A549 (cell line): ENCODE measurements at regions not wholly inside any gene's neighbourhood (a gene's known extent, or its start where the extent isn't known, plus 50 kb on each side); places are given as distances from the start of the nearest gene placed in this dataset.

Source experiments
- ATAC-seq, 2 experiments: fragments of 200-7000 bp in 1 of 2; fragments of >200 bp in 1 of 2; cut with Nextera tagmentation in 1 of 2; cut with Tn5 transposase in 1 of 2; 3 replicates each; pipeline versions ENCODE4 v1.8.0 to v1.9.1; 2018 to 2020; ENCODE audit warnings: mild to moderate bottlenecking in 1 of 2, moderate library complexity in 1 of 2
- CTCF ChIA-PET: fragments of 300-600 bp; sonication (Branson Sonifier 250); formaldehyde crosslinking; extraction: SDS; loops from one replicate; lab custom pipeline; 2021; ENCODE audit warnings: antibody characterized with exemption, inconsistent platforms; lab: Yijun Ruan, JAX
- POLR2A ChIA-PET: fragments of 350-600 bp; formaldehyde crosslinking; extraction: SDS; loops from one replicate; lab custom pipeline; 2021; ENCODE audit warnings: antibody characterized with exemption, inconsistent platforms; lab: Yijun Ruan, JAX
- DNase-seq, 2 experiments: peaks; one replicate each; pipeline versions ENCODE4 v3.0.0 to v3.0.0-alpha.2; 2011 to 2016; ENCODE audit warnings: low read depth in 1 of 2, low spot score in 1 of 2
- FAIRE-seq: peaks from 2 replicates; lab custom pipeline; 2011; peaks lifted over from hg19 to GRCh38; lab: Jason Lieb, UNC
- H3K27ac ChIP-seq, 2 experiments: fragments of >200 bp; sonication (Bioruptor Twin); formaldehyde crosslinking; 3 replicates each; pipeline ENCODE4 v1.5.1; 2016 to 2017
- H3K4me1 ChIP-seq: fragments of >200 bp; sonication (Bioruptor Twin); formaldehyde crosslinking; 3 replicates; pipeline ENCODE4 v1.6.1; 2016
- H3K4me2 ChIP-seq: fragments of >200 bp; sonication (Bioruptor Twin); formaldehyde crosslinking; 3 replicates; pipeline ENCODE4 v1.6.1; 2016
- H3K4me3 ChIP-seq: fragments of >200 bp; sonication (Bioruptor Twin); formaldehyde crosslinking; 3 replicates; pipeline ENCODE4 v1.5.1; 2016
- H3K9me3 ChIP-seq: fragments of >200 bp; sonication (Bioruptor Twin); formaldehyde crosslinking; 3 replicates; pipeline ENCODE4 v1.6.1; 2016
- CBX2 ChIP-seq: fragments of 200-600 bp; sonication (generic); IDR thresholded peaks from 2 replicates; pipeline ENCODE4 v1.6.1; 2016; ENCODE audit warnings: low read depth, mild to moderate bottlenecking, borderline replicate concordance
- EHF ChIP-seq: fragments of 250-450 bp; sonication (Bioruptor Pico); IDR thresholded peaks from 2 replicates; pipeline ENCODE4 v1.5.0; 2020; ENCODE audit warnings: mild to moderate bottlenecking
- FOSB ChIP-seq: fragments of 250-450 bp; sonication (Bioruptor Pico); IDR thresholded peaks from 2 replicates; pipeline ENCODE4 v1.5.0; 2020; ENCODE audit warnings: mild to moderate bottlenecking, moderate library complexity
- HES2 ChIP-seq: fragments of >200 bp; sonication (Bioruptor Twin); formaldehyde crosslinking; IDR thresholded peaks from 2 replicates; pipeline ENCODE4 v1.6.1; 2016
- HEYL ChIP-seq: fragments of 250-450 bp; sonication (Bioruptor Pico); IDR thresholded peaks from 2 replicates; pipeline ENCODE4 v1.8.0; 2021; ENCODE audit warnings: mild to moderate bottlenecking, moderate library complexity
- HMGXB4 ChIP-seq: fragments of 250-450 bp; sonication (Bioruptor Pico); IDR thresholded peaks from 2 replicates; pipeline ENCODE4 v1.5.0; 2021; ENCODE audit warnings: mild to moderate bottlenecking, moderate library complexity, borderline replicate concordance
- HOXB13 ChIP-seq: fragments of 250-450 bp; sonication (Bioruptor Pico); IDR thresholded peaks from 2 replicates; pipeline ENCODE4 v1.5.0; 2020; ENCODE audit warnings: low read depth, mild to moderate bottlenecking, moderate library complexity
- JUN ChIP-seq, 2 experiments: fragments of >200 bp; sonication (Bioruptor Twin); formaldehyde crosslinking; IDR thresholded peaks; 2 replicates in 1 of 2; 3 replicates in 1 of 2; pipeline ENCODE4 v1.6.1; 2016 to 2017
- JUNB ChIP-seq: fragments of >200 bp; sonication (Bioruptor Twin); formaldehyde crosslinking; IDR thresholded peaks from 2 replicates; pipeline ENCODE4 v1.6.1; 2016
- MAFK ChIP-seq: fragments of 450-650 bp; IDR thresholded peaks from 2 replicates; pipeline ENCODE4 v1.6.1; 2014; ENCODE audit not compliant: partially characterized antibody
- PHF8 ChIP-seq: fragments of 200-600 bp; sonication (generic); IDR thresholded peaks from 2 replicates; pipeline ENCODE4 v1.6.1; 2016; ENCODE audit warnings: low read depth, mild to moderate bottlenecking, antibody characterized with exemption, moderate library complexity, borderline replicate concordance
- POLR2AphosphoS2 ChIP-seq: conservative IDR thresholded peaks from 2 replicates; pipeline ENCODE4 v1.6.1; 2012; ENCODE audit warnings: low read length, improper control_type of control experiment, inconsistent platforms
- RCOR1 ChIP-seq: fragments of 150-350 bp; IDR thresholded peaks from 2 replicates; pipeline ENCODE4 v1.6.1; 2014; ENCODE audit warnings: antibody characterized with exemption, low read length, low read depth
- REST ChIP-seq: fragments of 200-600 bp; sonication (generic); IDR thresholded peaks from 2 replicates; pipeline ENCODE4 v1.6.1; 2016; ENCODE audit warnings: antibody characterized with exemption, mild to moderate bottlenecking, moderate library complexity
- SMC3 ChIP-seq: fragments of >200 bp; sonication (Bioruptor Twin); formaldehyde crosslinking; IDR thresholded peaks from 3 replicates; pipeline ENCODE4 v1.6.1; 2018; ENCODE audit warnings: inconsistent platforms
- ZFP36 ChIP-seq: fragments of 450-650 bp; IDR thresholded peaks from 2 replicates; pipeline ENCODE4 v1.6.1; 2014; ENCODE audit warnings: borderline replicate concordance; ENCODE audit not compliant: partially characterized antibody
- ZNF302 ChIP-seq: fragments of 250-450 bp; sonication (Bioruptor Pico); IDR thresholded peaks from 2 replicates; pipeline ENCODE4 v1.9.0; 2021; ENCODE audit warnings: inconsistent platforms, mild to moderate bottlenecking, moderate library complexity
- WGBS: methylation state at CpG from one replicate; pipeline ENCODE4 v1.1.6; 2017; ENCODE audit errors: missing lambda C conversion rate; 5-methylcytosine and 5-hydroxymethylcytosine counted together
- TF ChIP-seq, protein P1 (sequence below): fragments of 150-350 bp; IDR thresholded peaks from 2 replicates; pipeline ENCODE4 v1.6.1; 2014; ENCODE audit warnings: low read depth, mild to moderate bottlenecking, low read length

DNA sequence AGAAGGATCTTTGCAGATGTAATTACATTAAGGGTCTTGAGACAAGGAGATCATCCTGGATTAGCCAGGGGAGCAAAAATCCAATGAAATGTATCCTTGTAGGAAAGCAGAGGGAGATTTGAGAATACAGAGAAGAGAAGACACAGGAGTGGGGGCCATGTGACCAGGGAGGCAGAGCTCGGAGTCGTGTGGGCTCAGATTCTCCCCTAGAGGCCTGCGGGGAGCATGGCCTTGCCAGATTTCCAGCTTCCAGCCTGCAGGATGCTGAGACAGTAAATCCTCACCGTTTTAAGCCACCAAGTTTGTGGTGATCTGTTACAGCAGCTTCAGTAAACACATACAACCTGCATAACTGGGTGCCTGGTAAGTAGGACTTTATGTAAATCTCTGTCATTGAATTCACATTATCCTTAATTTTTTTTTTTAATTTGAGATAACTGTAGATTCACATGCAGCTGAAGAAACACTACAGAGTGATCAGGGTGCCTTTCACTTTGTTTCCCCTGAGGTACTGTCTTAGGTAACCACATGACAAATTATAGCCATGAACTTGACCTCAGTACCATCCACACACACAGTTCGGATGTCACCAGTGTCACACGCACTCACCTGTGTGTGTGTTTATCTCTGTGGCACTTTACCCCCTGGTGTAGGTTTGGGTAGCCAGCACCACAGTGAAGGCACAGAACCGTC is 138.4 kb upstream of the HDAC4 start:
- TF ChIP-seq POLR2AphosphoS2 = no peak
- no peak for TF ChIP-seq JUN (IDR thresholded peaks at IDR 0.05)
- no peak for TF ChIP-seq SMC3
- no peak for TF ChIP-seq REST
- no peak for TF ChIP-seq RCOR1
- TF ChIP-seq HES2 = no peak
- no peak for TF ChIP-seq JUNB
- no peak for TF ChIP-seq ZFP36
- TF ChIP-seq EHF = no peak
- no peak for TF ChIP-seq HEYL
- TF ChIP-seq HOXB13 (CRISPR knock-in tag) = no peak
- no peak for TF ChIP-seq FOSB
- TF ChIP-seq PHF8 = no peak
- TF ChIP-seq, protein P1, sequence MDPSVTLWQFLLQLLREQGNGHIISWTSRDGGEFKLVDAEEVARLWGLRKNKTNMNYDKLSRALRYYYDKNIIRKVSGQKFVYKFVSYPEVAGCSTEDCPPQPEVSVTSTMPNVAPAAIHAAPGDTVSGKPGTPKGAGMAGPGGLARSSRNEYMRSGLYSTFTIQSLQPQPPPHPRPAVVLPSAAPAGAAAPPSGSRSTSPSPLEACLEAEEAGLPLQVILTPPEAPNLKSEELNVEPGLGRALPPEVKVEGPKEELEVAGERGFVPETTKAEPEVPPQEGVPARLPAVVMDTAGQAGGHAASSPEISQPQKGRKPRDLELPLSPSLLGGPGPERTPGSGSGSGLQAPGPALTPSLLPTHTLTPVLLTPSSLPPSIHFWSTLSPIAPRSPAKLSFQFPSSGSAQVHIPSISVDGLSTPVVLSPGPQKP = no peak
- no peak for TF ChIP-seq CBX2
- no peak for TF ChIP-seq HMGXB4 (CRISPR knock-in tag)
- TF ChIP-seq, all 56 proteins: peak for 0
- no peak overlapping the region for H3K4me2 ChIP-seq
- DNase-seq (no peak), ATAC-seq (peak; percentile 62 to 63; a peak in 2 of 6 replicates), FAIRE-seq (no peak)
- H3K9me3 ChIP-seq = peaks cover 8% of the 10 kb centered on the region; the same call in 2 of the 3 replicates
- WGBS = 32% methylated on average over 7 of the region's 7 CpGs
- ChIA-PET POLR2A (no interaction called here), CTCF (interaction anchor here (0.8 kb wide), 1 partner anchor 10 kb away, joined by 3 read pairs; no protein-coding TSS in a partner anchor)
- no peak overlapping the region for H3K4me3 ChIP-seq
- no peak overlapping the region for H3K27ac ChIP-seq
- H3K4me1 ChIP-seq = no peaks in the 10 kb centered on the region

- Histone ChIP-seq H3K4me3 (no peak overlapping the region), H3K4me1 (no peaks in the 10 kb centered on the region), H3K4me2 (no peak overlapping the region), H3K27ac (no peak overlapping the region), H3K9me3 (peaks cover 10% of the 10 kb centered on the region; the same call in 2 of the 3 replicates)
- FAIRE-seq = no peak
- WGBS = 51% methylated on average over 9 of the region's 10 CpGs
- TF ChIP-seq MAFK (peak; percentile 86), ZNF302 (CRISPR knock-in tag) (no peak), ZFP36 (no peak)
- ATAC-seq = no peak
- no peak for DNase-seq
- ChIA-PET POLR2A (no interaction called here), CTCF (interaction anchor here (0.8 kb wide), 1 partner anchor 10 kb away, joined by 3 read pairs; no protein-coding TSS in a partner anchor)
These were observed 137.7 kb upstream of the HDAC4 start for GRCh38 chr2:239538357-239539052.
